Activated CD4-positive, alpha-beta T cell treated with anti-CD3 and anti-CD28 coated beads for 36 hours (primary cell): ENCODE measurements at regions not wholly inside any gene's neighbourhood (a gene's known extent, or its start where the extent isn't known, plus 50 kb on each side); places are given as distances from the start of the nearest gene placed in this dataset.

Source experiments
- ATAC-seq: fragments of 200-7000 bp; cut with Tn5 transposase; one replicate; pipeline ENCODE4 v1.10.0; 2021; ENCODE audit warnings: mild to moderate bottlenecking, moderate library complexity
- CTCF ChIA-PET: fragments of 350-600 bp; sonication (Branson Sonifier 250); formaldehyde crosslinking; loops from one replicate; lab custom pipeline; 2021; ENCODE audit warnings: antibody characterized with exemption; lab: Charles Lee
- POLR2A ChIA-PET: fragments of 350-600 bp; sonication (Branson Sonifier 250); formaldehyde crosslinking; loops from one replicate; lab custom pipeline; 2021; ENCODE audit warnings: antibody characterized with exemption, inconsistent platforms; lab: Charles Lee
- DNase-seq: peaks from one replicate; pipeline ENCODE4 v3.0.0-alpha.2; 2020
- H3K27ac Mint-ChIP-seq: one replicate; pipeline ENCODE4 v1.8.0; 2021; ENCODE audit warnings: mixed read lengths
- H3K27me3 Mint-ChIP-seq: one replicate; pipeline ENCODE4 v1.8.0; 2021; ENCODE audit warnings: mixed read lengths
- H3K36me3 Mint-ChIP-seq: one replicate; pipeline ENCODE4 v1.8.0; 2021; ENCODE audit warnings: low read depth, mixed read lengths
- H3K4me1 Mint-ChIP-seq: one replicate; pipeline ENCODE4 v1.8.0; 2021; ENCODE audit warnings: mixed read lengths
- H3K4me3 Mint-ChIP-seq: one replicate; pipeline ENCODE4 v1.8.0; 2021; ENCODE audit warnings: mild to moderate bottlenecking, moderate library complexity, mixed read lengths
- H3K9me3 Mint-ChIP-seq: one replicate; pipeline ENCODE4 v1.8.0; 2021; ENCODE audit warnings: low read depth, mixed read lengths
- intact Hi-C, 2 experiments: fragments of 100-400 bp; cut with DNase I in 1 of 2; cut with micrococcal nuclease in 1 of 2; formaldehyde crosslinking; loops; one replicate each; pipeline versions ENCODE4 v1.14.2 to v1.15.1; 2022 to 2024; cut with DNase I, micrococcal nuclease

DNA sequence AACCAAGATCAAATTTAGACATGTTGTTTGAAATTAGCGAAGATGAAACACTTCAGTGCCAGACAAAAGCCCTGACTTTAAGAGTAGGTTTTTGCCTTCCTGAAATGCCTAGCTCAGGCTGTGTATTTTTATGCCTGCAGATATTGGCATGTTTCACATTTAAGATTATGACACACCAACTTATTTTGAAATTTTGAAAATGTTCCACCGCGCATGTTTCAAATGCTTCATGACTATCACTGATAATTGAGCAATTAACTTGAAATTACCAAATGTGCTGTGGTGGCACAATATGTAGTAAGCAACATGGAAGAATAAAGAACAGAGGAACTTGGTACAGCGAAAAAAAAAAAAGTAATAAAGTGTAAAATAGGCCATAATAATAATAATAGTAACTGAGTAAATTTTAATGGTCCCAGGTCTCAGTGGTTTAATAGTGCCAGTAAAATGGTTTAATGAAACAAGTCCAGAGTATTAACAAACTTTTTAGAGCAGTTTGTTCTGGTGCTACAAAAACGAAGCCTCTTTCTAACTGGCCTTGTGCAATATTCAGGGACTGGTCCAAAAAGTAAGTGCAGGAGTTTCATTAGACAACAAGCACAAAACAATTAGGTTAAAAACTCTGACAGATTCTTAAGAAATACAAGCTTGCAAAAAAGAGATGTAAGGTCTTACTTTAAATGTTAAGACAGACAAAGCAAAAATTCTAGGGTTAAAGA lies 112.5 kb upstream of the SOX6 start:
- H3K27ac Mint-ChIP-seq = no peak overlapping the region
- intact Hi-C loops = no loop called here
- peaks cover 1% of the 10 kb centered on the region for H3K9me3 Mint-ChIP-seq

DNA sequence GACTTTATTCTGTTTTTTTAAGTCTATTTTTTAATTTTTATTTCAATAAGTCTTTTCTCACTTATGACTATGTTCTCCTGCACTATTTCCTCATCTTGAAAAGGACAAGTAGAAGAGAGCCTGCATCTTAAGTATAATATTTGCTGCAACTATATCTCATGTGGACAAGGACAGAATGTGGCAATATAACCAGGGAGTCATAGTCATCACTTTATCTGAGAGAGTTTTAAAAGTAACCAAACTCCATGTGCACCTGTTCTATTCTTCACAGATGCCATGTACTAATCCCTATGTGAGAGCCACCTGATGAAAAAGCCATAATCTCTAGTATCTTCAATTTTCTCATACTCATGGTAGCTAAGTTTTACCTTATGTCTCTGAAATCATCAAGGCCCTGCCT lies 104.2 kb upstream of the SOX6 start:
- Mint-ChIP-seq H3K36me3 (no peaks in the 10 kb centered on the region), H3K27me3 (no peaks in the 10 kb centered on the region), H3K4me1 (no peaks in the 10 kb centered on the region), H3K27ac (no peak overlapping the region), H3K4me3 (no peak overlapping the region), H3K9me3 (no peaks in the 10 kb centered on the region)
- DNase-seq (no peak), ATAC-seq (no peak)
- intact Hi-C loops = no loop called here
- CTCF ChIA-PET = no interaction called here
- POLR2A ChIA-PET = no interaction called here

More for the DNA sequence above, 112.5 kb upstream of the SOX6 start:
- no peak overlapping the region for H3K4me3 Mint-ChIP-seq
- CTCF ChIA-PET = interaction anchor here (1.1 kb wide), 1 partner anchor 18 kb away, joined by 4 read pairs; no protein-coding TSS in a partner anchor
- no peak for ATAC-seq
- no peaks in the 10 kb centered on the region for H3K27me3 Mint-ChIP-seq
- no peaks in the 10 kb centered on the region for H3K4me1 Mint-ChIP-seq
- DNase-seq = no peak
- POLR2A ChIA-PET = no interaction called here
- no peaks in the 10 kb centered on the region for H3K36me3 Mint-ChIP-seq

DNA sequence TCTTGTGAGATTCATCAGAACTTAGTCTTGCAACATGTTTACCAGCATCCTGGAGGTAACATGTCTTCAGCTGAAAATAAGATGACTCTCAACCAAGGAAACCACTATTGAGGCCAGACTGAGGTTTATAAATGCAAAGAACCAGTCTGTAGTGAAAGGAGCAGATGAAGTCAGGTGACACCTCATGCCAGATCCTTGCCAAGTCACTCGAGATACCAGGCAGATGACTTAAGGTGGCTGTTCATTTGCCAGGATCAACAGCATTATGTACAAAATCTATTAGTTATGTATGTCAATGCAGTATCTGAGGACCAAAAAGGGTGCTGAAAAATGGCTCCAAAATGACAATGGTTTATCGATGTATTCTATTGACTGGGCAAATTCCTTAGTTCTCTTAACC lies 100.0 kb upstream of the SOX6 start:
- Mint-ChIP-seq H3K9me3 (no peaks in the 10 kb centered on the region), H3K27ac (no peak overlapping the region), H3K27me3 (no peaks in the 10 kb centered on the region), H3K4me3 (no peak overlapping the region), H3K36me3 (no peaks in the 10 kb centered on the region), H3K4me1 (no peaks in the 10 kb centered on the region)
- DNase-seq (no peak), ATAC-seq (no peak)
- POLR2A ChIA-PET = no interaction called here
- CTCF ChIA-PET = no interaction called here
- intact Hi-C loops = no loop called here

DNA sequence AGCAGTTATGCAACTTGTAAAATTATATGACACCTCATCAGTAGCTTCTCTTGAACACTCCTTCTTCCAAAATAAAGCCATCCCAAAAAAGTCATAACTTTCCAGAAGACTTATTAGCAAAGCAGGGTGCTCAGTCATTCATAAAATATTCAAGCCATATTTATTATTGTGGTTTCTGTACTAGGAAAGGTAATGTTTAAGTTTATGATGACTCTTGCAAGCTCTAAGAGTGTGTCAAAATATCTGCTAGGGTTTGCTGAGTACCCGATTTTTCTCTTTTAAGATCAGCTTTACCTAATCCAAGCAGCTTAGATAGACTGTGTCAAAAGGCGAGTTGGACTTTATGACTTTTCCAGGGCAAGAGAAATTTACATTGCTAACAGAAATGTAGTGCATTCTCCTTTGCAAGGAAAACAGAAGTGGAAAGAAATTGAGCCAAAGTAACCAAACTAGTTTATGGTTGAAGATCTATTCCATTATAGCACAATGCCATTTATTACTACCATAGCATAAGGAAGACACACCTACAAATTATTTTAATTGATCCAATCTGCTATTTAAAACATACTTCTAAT lies 98.0 kb upstream of the SOX6 start:
- Mint-ChIP-seq H3K9me3 (no peaks in the 10 kb centered on the region), H3K4me3 (no peak overlapping the region), H3K4me1 (no peaks in the 10 kb centered on the region), H3K27ac (no peak overlapping the region), H3K36me3 (no peaks in the 10 kb centered on the region), H3K27me3 (peaks cover 3% of the 10 kb centered on the region)
- intact Hi-C loops = no loop called here
- no peak for ATAC-seq
- POLR2A ChIA-PET = no interaction called here
- DNase-seq = no peak
- CTCF ChIA-PET = no interaction called here

DNA sequence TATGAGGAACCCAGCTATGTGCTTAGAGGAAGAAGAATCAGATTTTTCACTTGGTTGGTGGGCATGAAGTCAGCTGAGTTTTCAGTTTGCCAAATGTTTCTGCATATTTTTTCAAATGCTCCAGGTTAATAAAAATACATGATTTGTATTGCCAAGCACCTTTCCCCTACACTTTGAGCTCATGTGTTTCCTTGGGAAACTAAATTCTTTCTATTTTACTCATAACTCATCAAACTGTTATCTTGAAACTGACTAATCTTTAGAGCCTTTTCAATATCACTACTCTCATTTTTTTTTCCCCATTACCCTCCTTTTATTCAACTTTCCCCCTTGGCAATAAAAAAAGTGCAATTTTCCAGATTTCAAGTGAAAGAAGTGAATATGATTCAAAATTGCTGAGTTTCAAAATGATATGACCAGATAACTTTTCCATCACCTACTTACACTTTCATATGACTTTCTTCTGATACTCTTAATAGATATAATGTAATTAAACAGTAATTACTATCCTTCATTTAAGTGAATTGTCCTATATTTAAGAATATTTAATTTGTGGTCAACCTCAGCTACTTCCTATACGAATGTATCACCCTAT lies 91.9 kb upstream of the SOX6 start:
- intact Hi-C loops = no loop called here
- DNase-seq = no peak
- POLR2A ChIA-PET = interaction anchor here (0.6 kb wide), 1 partner anchor 176 kb away, joined by 3 read pairs; no protein-coding TSS in a partner anchor
- Mint-ChIP-seq H3K4me3 (no peak overlapping the region), H3K27ac (no peak overlapping the region), H3K4me1 (peaks cover 5% of the 10 kb centered on the region), H3K36me3 (no peaks in the 10 kb centered on the region), H3K9me3 (peaks cover 2% of the 10 kb centered on the region), H3K27me3 (peaks cover 3% of the 10 kb centered on the region)
- CTCF ChIA-PET = no interaction called here
- ATAC-seq = peak; percentile 33

DNA sequence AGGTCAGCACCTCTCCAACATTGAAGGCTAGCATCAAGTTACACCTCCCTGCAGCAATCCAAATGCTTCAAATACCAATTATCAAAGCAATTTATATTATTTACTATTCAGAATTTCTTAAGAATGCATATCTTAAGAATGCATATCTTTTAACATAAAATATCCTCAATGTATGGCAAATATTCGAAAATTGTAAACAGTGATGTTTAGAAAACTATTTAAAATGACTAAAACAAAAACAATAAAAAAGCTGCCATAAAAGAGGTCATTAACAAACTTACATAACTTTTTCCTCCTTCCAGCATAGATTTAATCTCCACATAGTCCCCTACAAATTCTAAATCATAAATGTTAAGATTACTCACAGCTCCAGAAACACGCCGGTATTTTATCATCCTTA lies 85.1 kb upstream of the SOX6 start:
- POLR2A ChIA-PET = no interaction called here
- no peaks in the 10 kb centered on the region for H3K27me3 Mint-ChIP-seq
- H3K27ac Mint-ChIP-seq = no peak overlapping the region
- peaks cover 3% of the 10 kb centered on the region for H3K9me3 Mint-ChIP-seq
- no peaks in the 10 kb centered on the region for H3K4me1 Mint-ChIP-seq
- DNase-seq (no peak), ATAC-seq (no peak)
- H3K4me3 Mint-ChIP-seq = no peak overlapping the region
- CTCF ChIA-PET = no interaction called here
- intact Hi-C loops = no loop called here
- no peaks in the 10 kb centered on the region for H3K36me3 Mint-ChIP-seq

DNA sequence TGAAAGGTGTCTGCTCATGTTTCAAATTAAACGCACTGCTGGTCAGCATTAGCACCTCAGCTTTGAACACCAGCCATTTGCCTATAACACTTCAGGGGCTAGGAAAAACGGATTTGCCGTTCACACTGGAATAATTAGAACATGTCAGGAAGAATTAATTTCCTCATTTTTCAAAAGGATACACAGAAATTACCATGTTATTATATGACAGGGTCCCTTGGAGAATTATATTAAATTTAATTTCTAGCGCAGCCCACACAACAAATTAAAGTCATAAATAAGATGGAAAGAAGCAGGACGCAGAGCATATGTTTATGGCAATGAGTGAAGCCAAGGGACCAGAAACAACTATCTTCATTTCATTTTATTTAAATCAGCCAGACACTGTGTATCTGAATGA lies 83.8 kb upstream of the SOX6 start:
- no peak overlapping the region for H3K4me3 Mint-ChIP-seq
- H3K4me1 Mint-ChIP-seq = no peaks in the 10 kb centered on the region
- H3K36me3 Mint-ChIP-seq = no peaks in the 10 kb centered on the region
- ChIA-PET CTCF (no interaction called here), POLR2A (no interaction called here)
- peaks cover 3% of the 10 kb centered on the region for H3K9me3 Mint-ChIP-seq
- no peak overlapping the region for H3K27ac Mint-ChIP-seq
- H3K27me3 Mint-ChIP-seq = no peaks in the 10 kb centered on the region
- ATAC-seq (no peak), DNase-seq (no peak)
- intact Hi-C loops = no loop called here

DNA sequence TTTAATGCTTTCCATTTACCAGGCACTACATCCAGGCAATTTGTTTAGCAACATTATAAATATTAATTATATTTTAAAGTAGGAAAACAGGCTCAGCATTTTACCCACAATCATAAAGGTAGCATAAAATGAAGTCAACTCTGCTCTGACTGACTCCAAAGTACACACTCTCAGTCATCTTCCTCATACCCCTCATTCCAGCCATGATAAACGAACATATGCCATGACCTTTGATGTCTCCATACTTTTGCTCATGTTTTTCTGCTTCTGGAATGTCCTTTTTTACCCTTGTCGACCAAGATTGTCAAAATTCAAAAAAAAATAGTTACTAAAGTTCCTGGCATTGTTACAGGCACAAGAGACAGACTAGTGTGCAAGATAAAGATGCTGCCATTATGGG lies 77.7 kb upstream of the SOX6 start:
- Mint-ChIP-seq H3K27ac (no peak overlapping the region), H3K36me3 (no peaks in the 10 kb centered on the region), H3K4me3 (no peak overlapping the region), H3K27me3 (no peaks in the 10 kb centered on the region), H3K9me3 (peaks cover 14% of the 10 kb centered on the region), H3K4me1 (no peaks in the 10 kb centered on the region)
- intact Hi-C loops = no loop called here
- DNase-seq (no peak), ATAC-seq (no peak)
- CTCF ChIA-PET = no interaction called here
- POLR2A ChIA-PET = no interaction called here

DNA sequence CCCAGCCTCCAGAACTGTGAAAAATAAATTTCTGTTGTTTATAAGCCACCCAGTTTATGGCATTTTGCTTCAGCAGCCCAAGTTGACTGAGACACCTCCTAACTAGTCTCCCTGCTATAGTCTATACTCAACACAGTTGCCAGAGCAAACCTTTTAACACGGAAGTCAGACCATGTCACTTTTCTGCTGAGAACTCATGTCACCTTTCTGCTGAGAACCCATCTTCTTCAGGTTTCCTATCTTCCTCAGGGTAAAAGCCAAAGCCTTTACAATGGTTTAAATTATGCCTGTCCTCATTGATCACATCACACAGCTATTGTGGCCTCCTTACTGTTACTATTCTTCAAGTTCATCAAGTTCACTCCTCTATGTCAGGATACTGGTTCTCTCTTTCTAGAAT lies 74.3 kb upstream of the SOX6 start:
- H3K27me3 Mint-ChIP-seq = no peaks in the 10 kb centered on the region
- ChIA-PET POLR2A (no interaction called here), CTCF (no interaction called here)
- H3K4me1 Mint-ChIP-seq = no peaks in the 10 kb centered on the region
- H3K27ac Mint-ChIP-seq = no peak overlapping the region
- ATAC-seq (no peak), DNase-seq (no peak)
- intact Hi-C loops = no loop called here
- no peak overlapping the region for H3K4me3 Mint-ChIP-seq
- H3K36me3 Mint-ChIP-seq = no peaks in the 10 kb centered on the region
- H3K9me3 Mint-ChIP-seq = peaks cover 18% of the 10 kb centered on the region

DNA sequence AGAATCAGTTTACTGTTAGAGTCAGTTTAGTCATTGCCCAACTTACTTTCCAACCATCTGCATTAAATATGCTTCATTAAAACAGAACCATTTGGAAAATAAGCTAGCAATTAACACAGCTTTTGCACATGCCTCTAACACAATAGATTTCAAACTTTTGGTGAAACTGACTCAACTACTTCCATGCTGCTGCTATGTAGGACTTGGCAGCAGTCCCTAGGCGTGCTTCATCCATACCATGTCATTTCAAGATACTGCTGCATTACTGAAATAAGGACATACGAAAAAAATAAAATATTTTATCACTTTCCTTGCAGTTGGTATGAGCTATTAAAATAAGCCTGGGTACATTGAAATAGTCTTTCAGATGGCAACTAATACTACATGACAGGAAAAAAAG lies 65.5 kb upstream of the SOX6 start:
- H3K4me3 Mint-ChIP-seq = no peak overlapping the region
- H3K9me3 Mint-ChIP-seq = peaks cover 12% of the 10 kb centered on the region
- intact Hi-C loops = no loop called here
- H3K27me3 Mint-ChIP-seq = no peaks in the 10 kb centered on the region
- ChIA-PET POLR2A (no interaction called here), CTCF (no interaction called here)
- no peaks in the 10 kb centered on the region for H3K36me3 Mint-ChIP-seq
- H3K27ac Mint-ChIP-seq = no peak overlapping the region
- DNase-seq = no peak
- H3K4me1 Mint-ChIP-seq = no peaks in the 10 kb centered on the region
- no peak for ATAC-seq

DNA sequence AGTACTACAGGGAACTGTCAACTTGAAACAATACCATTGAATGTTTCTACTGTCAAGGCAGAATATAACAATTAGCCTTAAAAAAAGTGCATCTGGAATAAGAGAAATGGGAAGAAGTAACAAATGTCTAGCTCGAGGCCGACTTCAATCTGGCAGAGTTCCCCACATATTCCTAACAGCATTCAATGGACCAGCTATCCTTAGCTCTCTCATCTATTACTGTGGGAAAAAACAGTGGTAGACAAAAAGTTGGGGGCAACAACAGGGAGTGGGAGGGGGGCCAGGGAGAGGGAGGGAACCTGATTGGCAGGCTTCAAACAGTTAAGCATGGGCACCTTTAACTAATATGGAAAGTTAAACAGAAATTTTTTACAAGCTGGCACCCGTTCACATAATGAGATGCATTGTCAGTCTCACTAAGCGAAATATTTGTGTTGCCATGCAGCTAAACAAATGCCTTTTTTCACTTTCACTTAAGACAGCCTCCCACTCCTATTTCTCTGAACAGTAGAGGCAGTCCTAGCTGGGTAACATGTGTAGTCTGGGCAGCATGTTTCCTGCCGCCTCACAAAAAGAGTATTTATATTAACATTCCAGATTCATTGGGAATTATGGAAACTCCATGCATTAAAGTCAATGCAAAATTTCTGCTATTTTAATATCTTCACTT lies 62.2 kb upstream of the SOX6 start:
- ATAC-seq (no peak), DNase-seq (no peak)
- Mint-ChIP-seq H3K9me3 (peaks cover 3% of the 10 kb centered on the region), H3K4me1 (no peaks in the 10 kb centered on the region), H3K27ac (no peak overlapping the region), H3K4me3 (no peak overlapping the region), H3K36me3 (no peaks in the 10 kb centered on the region), H3K27me3 (no peaks in the 10 kb centered on the region)
- ChIA-PET POLR2A (no interaction called here), CTCF (no interaction called here)
- intact Hi-C loops = no loop called here
